ENCODE measurements at regions not wholly inside any gene's neighbourhood (a gene's known extent, or its start where the extent isn't known, plus 50 kb on each side); places are given as distances from the start of the nearest gene placed in this dataset.

DNA sequence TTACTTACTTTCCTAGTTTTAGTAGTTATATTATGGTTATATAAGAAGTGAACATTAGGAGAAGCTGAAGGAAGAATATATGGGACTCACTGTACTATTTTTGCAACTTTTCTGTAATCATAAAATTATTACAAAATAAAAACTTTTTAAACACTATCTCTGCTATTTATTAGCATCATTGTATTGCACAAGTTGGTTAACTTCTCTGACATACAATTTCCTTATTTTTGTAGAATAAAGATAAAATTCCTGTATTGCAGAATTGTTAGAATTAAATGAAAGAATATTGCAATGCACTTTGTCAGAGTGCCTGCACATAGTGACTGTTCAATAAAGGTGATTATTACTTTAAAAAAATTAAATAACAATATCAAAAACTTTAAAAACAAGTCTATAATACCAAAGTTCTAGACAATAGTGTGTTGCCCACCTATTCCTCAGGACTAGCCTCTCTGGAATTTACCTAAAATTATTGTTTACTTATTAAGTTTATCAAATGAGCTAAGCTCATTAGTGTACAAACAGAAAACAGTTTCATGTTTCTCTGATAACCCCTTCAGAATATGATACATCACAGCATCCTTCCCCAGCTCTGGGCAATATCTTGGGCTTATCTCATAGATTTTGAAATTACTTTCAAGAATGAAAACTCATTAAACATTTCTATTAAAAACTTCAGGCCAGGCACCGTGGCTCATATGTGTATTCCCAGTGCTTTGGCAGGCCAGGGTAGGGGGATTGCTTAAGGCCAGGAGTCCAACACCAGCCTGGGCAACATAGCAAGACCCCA, 77.4 kb upstream of the TMPO start:
- H3K4me3 ChIP-seq (ENCODE audit: insufficient read depth, low read length, poor library complexity, severe bottlenecking) = no peak overlapping the region
- TF ChIP-seq, protein P1, sequence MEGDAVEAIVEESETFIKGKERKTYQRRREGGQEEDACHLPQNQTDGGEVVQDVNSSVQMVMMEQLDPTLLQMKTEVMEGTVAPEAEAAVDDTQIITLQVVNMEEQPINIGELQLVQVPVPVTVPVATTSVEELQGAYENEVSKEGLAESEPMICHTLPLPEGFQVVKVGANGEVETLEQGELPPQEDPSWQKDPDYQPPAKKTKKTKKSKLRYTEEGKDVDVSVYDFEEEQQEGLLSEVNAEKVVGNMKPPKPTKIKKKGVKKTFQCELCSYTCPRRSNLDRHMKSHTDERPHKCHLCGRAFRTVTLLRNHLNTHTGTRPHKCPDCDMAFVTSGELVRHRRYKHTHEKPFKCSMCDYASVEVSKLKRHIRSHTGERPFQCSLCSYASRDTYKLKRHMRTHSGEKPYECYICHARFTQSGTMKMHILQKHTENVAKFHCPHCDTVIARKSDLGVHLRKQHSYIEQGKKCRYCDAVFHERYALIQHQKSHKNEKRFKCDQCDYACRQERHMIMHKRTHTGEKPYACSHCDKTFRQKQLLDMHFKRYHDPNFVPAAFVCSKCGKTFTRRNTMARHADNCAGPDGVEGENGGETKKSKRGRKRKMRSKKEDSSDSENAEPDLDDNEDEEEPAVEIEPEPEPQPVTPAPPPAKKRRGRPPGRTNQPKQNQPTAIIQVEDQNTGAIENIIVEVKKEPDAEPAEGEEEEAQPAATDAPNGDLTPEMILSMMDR (IDR thresholded peaks at IDR 0.05; ENCODE audit: insufficient read depth, low read length, poor library complexity, severe bottlenecking) = no peak
- no peak for TF ChIP-seq EZH2phosphoT487 (conservative IDR thresholded peaks at IDR 0.05; ENCODE audit: low read length)
- no peaks in the 10 kb centered on the region for H3K36me3 ChIP-seq (ENCODE audit: low read length)
- H3F3A ChIP-seq (ENCODE audit: insufficient read depth) = no peaks in the 10 kb centered on the region
- no peak overlapping the region for H3K9ac ChIP-seq (ENCODE audit: low read length)
- no peak overlapping the region for H2AFZ ChIP-seq (ENCODE audit: low read depth, low read length, severe bottlenecking)
- no peaks in the 10 kb centered on the region for H3K27me3 ChIP-seq (ENCODE audit: low read length)
- no peak overlapping the region for H3K4me2 ChIP-seq (ENCODE audit: low read depth, low read length, poor library complexity, severe bottlenecking)
- no peaks in the 10 kb centered on the region for H3K9me3 ChIP-seq (ENCODE audit: insufficient read depth, low read length)
- H3K27ac ChIP-seq (ENCODE audit: low read depth, low read length) = no peak overlapping the region
- no peaks in the 10 kb centered on the region for H3K79me2 ChIP-seq (ENCODE audit: insufficient read depth, low read length)
- H4K20me1 ChIP-seq (ENCODE audit: low read depth, low read length) = no peaks in the 10 kb centered on the region
- H3K9me2 ChIP-seq (replicated peaks; ENCODE audit: insufficient read depth, low read length) = no peaks in the 10 kb centered on the region

GRCh38 chr12:98438656-98439230, 76.6 kb upstream of the TMPO start:
- Histone ChIP-seq H3K4me2 (ENCODE audit: low read depth, low read length, poor library complexity, severe bottlenecking) (no peak overlapping the region), H4K20me1 (ENCODE audit: low read depth, low read length) (no peaks in the 10 kb centered on the region), H3K27ac (ENCODE audit: low read depth, low read length) (no peak overlapping the region), H3F3A (ENCODE audit: insufficient read depth) (no peaks in the 10 kb centered on the region), H3K9ac (ENCODE audit: low read length) (no peak overlapping the region), H3K36me3 (ENCODE audit: low read length) (no peaks in the 10 kb centered on the region), H2AFZ (ENCODE audit: low read depth, low read length, severe bottlenecking) (no peak overlapping the region), H3K79me2 (ENCODE audit: insufficient read depth, low read length) (no peaks in the 10 kb centered on the region), H3K9me3 (ENCODE audit: insufficient read depth, low read length) (no peaks in the 10 kb centered on the region), H3K9me2 (replicated peaks; ENCODE audit: insufficient read depth, low read length) (no peaks in the 10 kb centered on the region), H3K27me3 (ENCODE audit: low read length) (no peaks in the 10 kb centered on the region), H3K4me3 (ENCODE audit: insufficient read depth, low read length, poor library complexity, severe bottlenecking) (no peak overlapping the region)
- TF ChIP-seq, protein P1 (IDR thresholded peaks at IDR 0.05; ENCODE audit: insufficient read depth, low read length, poor library complexity, severe bottlenecking) = no peak

- Histone ChIP-seq H3K36me3 (ENCODE audit: low read length) (no peaks in the 10 kb centered on the region), H3K9me2 (replicated peaks; ENCODE audit: insufficient read depth, low read length) (no peaks in the 10 kb centered on the region), H3K27me3 (ENCODE audit: low read length) (0 out of 2 replicates have a peak, but pooled peaks cover 3% of the 10 kb centered on the region), H4K20me1 (ENCODE audit: low read depth, low read length) (no peaks in the 10 kb centered on the region), H3K27ac (ENCODE audit: low read depth, low read length) (no peak overlapping the region), H3K9me3 (ENCODE audit: insufficient read depth, low read length) (no peaks in the 10 kb centered on the region), H3K9ac (ENCODE audit: low read length) (no peak overlapping the region), H3K79me2 (ENCODE audit: insufficient read depth, low read length) (no peaks in the 10 kb centered on the region), H2AFZ (ENCODE audit: low read depth, low read length, severe bottlenecking) (no peak overlapping the region), H3K4me2 (ENCODE audit: low read depth, low read length, poor library complexity, severe bottlenecking) (no peak overlapping the region), H3K4me3 (ENCODE audit: insufficient read depth, low read length, poor library complexity, severe bottlenecking) (no peak overlapping the region), H3F3A (ENCODE audit: insufficient read depth) (no peaks in the 10 kb centered on the region)
- no peak for TF ChIP-seq EZH2phosphoT487 (conservative IDR thresholded peaks at IDR 0.05; ENCODE audit: low read length)
- TF ChIP-seq, protein P1 (IDR thresholded peaks at IDR 0.05; ENCODE audit: insufficient read depth, low read length, poor library complexity, severe bottlenecking) = no peak
These were observed 75.9 kb upstream of the TMPO start for GRCh38 chr12:98439471-98439951.
